PFSK-1 (cell line): ENCODE measurements at regions not wholly inside any gene's neighbourhood (a gene's known extent, or its start where the extent isn't known, plus 50 kb on each side); places are given as distances from the start of the nearest gene placed in this dataset.

Source experiments
- FOXP2 ChIP-seq: optimal IDR thresholded peaks from 2 replicates; pipeline ENCODE3; 2011; ENCODE audit warnings: borderline replicate concordance, control low read depth, inconsistent platforms; ENCODE audit not compliant: insufficient read depth; ENCODE audit errors: extremely low read length, extremely low read depth
- POLR2AphosphoS5 ChIP-seq: IDR thresholded peaks from 2 replicates; pipeline ENCODE4 v1.6.1; 2012; ENCODE audit warnings: low read depth, mild to moderate bottlenecking, control low read depth, low read length, moderate library complexity
- REST ChIP-seq, 2 experiments: IDR thresholded peaks; 2 replicates each; pipeline versions ENCODE4 v1.6.1 to v1.8.0; 2011 to 2012; ENCODE audit warnings: low read depth in 2 of 2, low read length in 2 of 2, control low read depth in 1 of 2, inconsistent platforms in 1 of 2, mild to moderate bottlenecking in 1 of 2, moderate library complexity in 1 of 2; ENCODE audit not compliant: insufficient read depth in 1 of 2
- SIN3A ChIP-seq: IDR thresholded peaks from 2 replicates; pipeline ENCODE4 v1.6.1; 2012; ENCODE audit warnings: mild to moderate bottlenecking, low read length, moderate library complexity, borderline replicate concordance; ENCODE audit not compliant: insufficient read depth
- TAF1 ChIP-seq: IDR thresholded peaks from 2 replicates; pipeline ENCODE4 v1.6.1; 2012; ENCODE audit warnings: low read length, control low read depth, borderline replicate concordance; ENCODE audit not compliant: insufficient read depth

DNA sequence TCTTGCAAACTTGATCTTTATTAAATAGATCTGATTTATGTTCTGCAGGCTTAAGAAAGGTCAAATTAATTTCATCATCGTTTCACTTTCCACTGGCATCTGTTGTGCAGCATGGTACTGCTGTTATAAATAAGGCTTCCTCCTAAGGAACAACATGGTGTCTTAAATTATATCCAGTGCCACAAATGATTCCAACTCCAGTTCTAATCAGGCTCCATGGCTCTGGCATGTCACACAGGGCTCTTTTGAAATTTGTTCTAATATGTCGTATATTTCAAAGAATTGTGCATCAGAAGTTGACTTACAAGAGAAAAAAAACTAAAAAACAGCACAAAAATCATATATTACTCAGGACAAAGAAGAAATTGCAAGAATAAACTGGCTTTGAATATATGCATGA, 1090.8 kb upstream of the CELF2 start:
- TF ChIP-seq FOXP2: no peak
- no peak for TF ChIP-seq POLR2AphosphoS5
- no peak for TF ChIP-seq REST (IDR thresholded peaks at IDR 0.05; ENCODE audit: insufficient read depth in 1 of 2, low read depth in 2 of 2, low read length in 2 of 2)
- TF ChIP-seq TAF1: no peak
- no peak for TF ChIP-seq SIN3A

DNA sequence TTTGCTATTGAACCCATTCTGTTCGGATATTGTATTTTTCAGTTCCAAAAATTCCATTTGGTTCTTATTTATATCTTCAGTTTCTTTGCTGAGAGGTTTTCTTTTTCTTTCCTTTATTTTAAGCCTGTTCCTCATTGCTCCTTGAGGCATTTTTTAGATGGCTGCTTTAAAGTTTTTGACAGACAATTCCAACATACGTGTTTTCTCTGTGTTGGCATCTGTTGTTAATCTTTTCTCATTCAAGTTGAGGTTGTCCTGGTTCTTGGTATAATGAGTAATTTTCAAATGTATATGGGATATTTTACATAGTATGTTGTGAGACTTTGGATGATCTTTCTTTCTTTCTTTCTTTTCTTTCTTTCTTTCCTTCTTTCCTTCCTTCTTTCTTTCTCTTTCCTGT, 1078.0 kb upstream of the CELF2 start:
- TF ChIP-seq SIN3A: no peak
- no peak for TF ChIP-seq TAF1
- no peak for TF ChIP-seq POLR2AphosphoS5
- TF ChIP-seq REST (IDR thresholded peaks at IDR 0.05; ENCODE audit: insufficient read depth in 1 of 2, low read depth in 2 of 2, low read length in 2 of 2): no peak
- TF ChIP-seq FOXP2: no peak

- TF ChIP-seq POLR2AphosphoS5: no peak
- TF ChIP-seq REST (IDR thresholded peaks at IDR 0.05; ENCODE audit: insufficient read depth in 1 of 2, low read depth in 2 of 2, low read length in 2 of 2): no peak
- TF ChIP-seq TAF1: no peak
- no peak for TF ChIP-seq SIN3A
- TF ChIP-seq FOXP2: no peak
Measured at GRCh38 chr10:9944690-9945089, 1073.0 kb upstream of the CELF2 start.

GRCh38 chr10:9950070-9950469, 1067.6 kb upstream of the CELF2 start:
- no peak for TF ChIP-seq TAF1
- TF ChIP-seq REST (IDR thresholded peaks at IDR 0.05; ENCODE audit: insufficient read depth in 1 of 2, low read depth in 2 of 2, low read length in 2 of 2): no peak
- TF ChIP-seq POLR2AphosphoS5: no peak
- no peak for TF ChIP-seq FOXP2
- no peak for TF ChIP-seq SIN3A

DNA sequence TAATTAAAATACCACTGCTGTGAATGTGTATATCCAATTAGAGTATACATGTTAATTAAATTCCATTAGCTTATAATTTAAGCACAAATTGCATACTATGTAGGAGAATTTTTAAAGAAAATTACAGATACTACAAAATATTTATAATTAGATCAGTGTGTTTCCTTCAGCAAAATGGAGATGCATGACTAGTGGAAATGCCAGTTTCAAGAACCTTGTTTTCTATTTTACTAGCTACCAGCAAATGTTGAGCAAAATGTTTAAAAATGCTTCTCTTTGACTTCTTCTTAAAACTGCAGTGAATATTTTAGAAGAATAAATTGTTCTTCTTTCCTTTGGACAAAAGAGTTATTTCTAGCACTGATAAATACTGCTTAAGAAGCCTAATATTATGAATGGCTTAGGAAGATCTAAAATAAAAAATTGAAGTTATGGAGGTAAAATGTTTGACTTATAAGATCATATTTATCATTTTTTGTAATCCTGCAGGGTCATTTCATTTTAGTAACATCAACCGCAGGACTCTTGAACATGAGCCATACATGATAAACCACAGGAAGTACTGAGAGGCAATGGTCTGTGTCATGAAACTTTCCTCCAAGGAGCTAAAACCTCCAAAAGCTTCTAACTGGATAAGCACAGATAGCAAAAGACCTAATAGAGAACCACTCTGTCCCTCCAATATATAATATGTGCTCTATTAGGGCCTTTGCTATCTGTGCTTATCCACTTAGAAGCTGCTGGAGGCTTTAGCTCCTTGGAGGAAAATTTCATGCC, 1066.0 kb upstream of the CELF2 start:
- TF ChIP-seq SIN3A: no peak
- no peak for TF ChIP-seq POLR2AphosphoS5
